ENCODE measurements at regions not wholly inside any gene's neighbourhood (a gene's known extent, or its start where the extent isn't known, plus 50 kb on each side); places are given as distances from the start of the nearest gene placed in this dataset.

- Histone ChIP-seq H3K4me3 (no peak overlapping the region), H3K27ac (no peak overlapping the region), H3K4me2 (no peak overlapping the region), H3K4me1 (no peaks in the 10 kb centered on the region), H3K9me3 (no peaks in the 10 kb centered on the region)
- ChIA-PET POLR2A (no interaction called here), CTCF (interaction anchor here (0.6 kb wide), 1 partner anchor 1218 kb away, joined by 3 read pairs; no protein-coding TSS in a partner anchor)
- FAIRE-seq, result no peak
- TF ChIP-seq CEBPB (IDR thresholded peaks at IDR 0.05) (no peak), NFE2L2 (conservative IDR thresholded peaks at IDR 0.05; ENCODE audit: low read length) (no peak), RFX5 (IDR thresholded peaks at IDR 0.05) (no peak), ATOH8 (CRISPR knock-in tag; IDR thresholded peaks at IDR 0.05; ENCODE audit: low read depth) (no peak), TP53 (CRISPR knock-in tag; IDR thresholded peaks at IDR 0.05) (no peak), MAZ (IDR thresholded peaks at IDR 0.05; ENCODE audit: borderline replicate concordance, low read depth, low read length) (no peak), RNF2 (IDR thresholded peaks at IDR 0.05; ENCODE audit: borderline replicate concordance, low read depth) (no peak), ESRRA (IDR thresholded peaks at IDR 0.05; ENCODE audit: borderline replicate concordance, low read length) (no peak)
- 3% methylated on average over 1 of the region's 1 CpG for WGBS (ENCODE audit: missing lambda C conversion rate)
- ATAC-seq, result no peak
- DNase-seq (ENCODE audit: low read depth in 1 of 2, low spot score in 1 of 2), result no peak
Measured at GRCh38 chr4:110365761-110366160, 110.2 kb upstream of the ENPEP start.

GRCh38 chr4:110364911-110365520 lies 110.9 kb upstream of the ENPEP start:
- no peaks in the 10 kb centered on the region for H3K4me1 ChIP-seq
- 25% methylated on average over 3 of the region's 3 CpGs for WGBS (ENCODE audit: missing lambda C conversion rate)
- no peak for DNase-seq (ENCODE audit: low read depth in 1 of 2, low spot score in 1 of 2)
- FAIRE-seq, result no peak
- H3K9me3 ChIP-seq, result no peaks in the 10 kb centered on the region
- H3K4me3 ChIP-seq, result no peak overlapping the region
- H3K27ac ChIP-seq, result no peak overlapping the region
- POLR2A ChIA-PET, result no interaction called here
- ATAC-seq, result no peak
- TF ChIP-seq ESRRA (IDR thresholded peaks at IDR 0.05; ENCODE audit: borderline replicate concordance, low read length), result no peak
- TF ChIP-seq NR3C1 (IDR thresholded peaks at IDR 0.05), result no peak
- TF ChIP-seq JUN (IDR thresholded peaks at IDR 0.05), result no peak
- no peak for TF ChIP-seq HOXA7 (CRISPR knock-in tag; IDR thresholded peaks at IDR 0.05)
- TF ChIP-seq E2F6 (IDR thresholded peaks at IDR 0.05; ENCODE audit: borderline replicate concordance, low read depth), result no peak
- no peak for TF ChIP-seq MAX (IDR thresholded peaks at IDR 0.05)
- TF ChIP-seq CBX2 (IDR thresholded peaks at IDR 0.05; ENCODE audit: borderline replicate concordance, low read depth), result no peak
- TF ChIP-seq RARB (CRISPR knock-in tag; IDR thresholded peaks at IDR 0.05), result no peak
- TF ChIP-seq MAFK (IDR thresholded peaks at IDR 0.05; ENCODE audit: partially characterized antibody), result no peak
- TF ChIP-seq GATA3 (IDR thresholded peaks at IDR 0.05; ENCODE audit: borderline replicate concordance), result no peak
- no peak for TF ChIP-seq HMGXB4 (CRISPR knock-in tag; IDR thresholded peaks at IDR 0.05; ENCODE audit: borderline replicate concordance)
- TF ChIP-seq FOXS1 (CRISPR knock-in tag; IDR thresholded peaks at IDR 0.05), result no peak
- H3K4me2 ChIP-seq, result no peak overlapping the region
- CTCF ChIA-PET, result interaction anchor here (0.6 kb wide), 1 partner anchor 1219 kb away, joined by 3 read pairs; no protein-coding TSS in a partner anchor

GRCh38 chr4:110361921-110362320 lies 114.0 kb upstream of the ENPEP start:
- ATAC-seq (no peak), DNase-seq (ENCODE audit: low read depth in 1 of 2, low spot score in 1 of 2) (no peak), FAIRE-seq (no peak)
- H3K4me1 ChIP-seq, result no peaks in the 10 kb centered on the region
- TF ChIP-seq CHD2 (IDR thresholded peaks at IDR 0.05; ENCODE audit: low read length, partially characterized antibody) (no peak), ATOH8 (CRISPR knock-in tag; IDR thresholded peaks at IDR 0.05; ENCODE audit: low read depth) (no peak), HMGXB4 (CRISPR knock-in tag; IDR thresholded peaks at IDR 0.05; ENCODE audit: borderline replicate concordance) (no peak), POLR2A (IDR thresholded peaks at IDR 0.05; ENCODE audit: low read length) (no peak), FOXS1 (CRISPR knock-in tag; IDR thresholded peaks at IDR 0.05) (no peak), MYC (IDR thresholded peaks at IDR 0.05; ENCODE audit: borderline replicate concordance, low read length) (no peak), CEBPB (IDR thresholded peaks at IDR 0.05) (no peak), TP53 (CRISPR knock-in tag; IDR thresholded peaks at IDR 0.05) (no peak), PHF8 (IDR thresholded peaks at IDR 0.05; ENCODE audit: borderline replicate concordance, low read depth) (no peak), NPAS2 (CRISPR knock-in tag; IDR thresholded peaks at IDR 0.05; ENCODE audit: borderline replicate concordance) (no peak), CHD4 (IDR thresholded peaks at IDR 0.05; ENCODE audit: borderline replicate concordance) (no peak), KDM1A (IDR thresholded peaks at IDR 0.05; ENCODE audit: low read depth) (no peak)
- CTCF ChIA-PET, result no interaction called here
- no peak overlapping the region for H3K4me3 ChIP-seq
- WGBS (ENCODE audit: missing lambda C conversion rate), result 2% methylated on average over 2 of the region's 2 CpGs
- no peak overlapping the region for H3K27ac ChIP-seq
- POLR2A ChIA-PET, result no interaction called here
- no peak overlapping the region for H3K4me2 ChIP-seq
- H3K9me3 ChIP-seq, result no peaks in the 10 kb centered on the region
